ENCODE measurements at regions not wholly inside any gene's neighbourhood (a gene's known extent, or its start where the extent isn't known, plus 50 kb on each side); places are given as distances from the start of the nearest gene placed in this dataset.

DNA sequence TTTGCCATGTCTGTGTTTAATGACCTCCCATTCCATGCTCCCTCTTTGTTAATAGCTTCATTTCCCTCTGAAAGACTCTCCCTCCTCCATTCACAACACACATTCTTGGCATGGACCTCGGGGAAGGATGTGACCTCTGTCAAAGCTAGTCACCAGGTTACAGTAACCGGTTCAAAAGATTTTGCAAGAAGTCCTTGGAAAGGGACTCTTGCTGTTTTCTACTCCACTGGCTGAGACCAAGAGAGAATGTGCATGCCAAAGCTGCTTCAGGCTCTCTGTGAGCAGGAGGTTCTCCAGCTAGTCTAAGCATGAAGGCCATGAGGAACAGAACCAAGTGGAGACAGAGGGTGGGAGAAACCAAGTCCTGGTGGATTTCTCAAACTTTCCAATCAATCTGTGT lies 732.6 kb downstream of the CCSER2 start:
- TF ChIP-seq, protein P1, sequence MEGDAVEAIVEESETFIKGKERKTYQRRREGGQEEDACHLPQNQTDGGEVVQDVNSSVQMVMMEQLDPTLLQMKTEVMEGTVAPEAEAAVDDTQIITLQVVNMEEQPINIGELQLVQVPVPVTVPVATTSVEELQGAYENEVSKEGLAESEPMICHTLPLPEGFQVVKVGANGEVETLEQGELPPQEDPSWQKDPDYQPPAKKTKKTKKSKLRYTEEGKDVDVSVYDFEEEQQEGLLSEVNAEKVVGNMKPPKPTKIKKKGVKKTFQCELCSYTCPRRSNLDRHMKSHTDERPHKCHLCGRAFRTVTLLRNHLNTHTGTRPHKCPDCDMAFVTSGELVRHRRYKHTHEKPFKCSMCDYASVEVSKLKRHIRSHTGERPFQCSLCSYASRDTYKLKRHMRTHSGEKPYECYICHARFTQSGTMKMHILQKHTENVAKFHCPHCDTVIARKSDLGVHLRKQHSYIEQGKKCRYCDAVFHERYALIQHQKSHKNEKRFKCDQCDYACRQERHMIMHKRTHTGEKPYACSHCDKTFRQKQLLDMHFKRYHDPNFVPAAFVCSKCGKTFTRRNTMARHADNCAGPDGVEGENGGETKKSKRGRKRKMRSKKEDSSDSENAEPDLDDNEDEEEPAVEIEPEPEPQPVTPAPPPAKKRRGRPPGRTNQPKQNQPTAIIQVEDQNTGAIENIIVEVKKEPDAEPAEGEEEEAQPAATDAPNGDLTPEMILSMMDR (IDR thresholded peaks at IDR 0.05; ENCODE audit: low read depth, low read length) = no peak
- TF ChIP-seq, protein P2, sequence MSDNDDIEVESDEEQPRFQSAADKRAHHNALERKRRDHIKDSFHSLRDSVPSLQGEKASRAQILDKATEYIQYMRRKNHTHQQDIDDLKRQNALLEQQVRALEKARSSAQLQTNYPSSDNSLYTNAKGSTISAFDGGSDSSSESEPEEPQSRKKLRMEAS (IDR thresholded peaks at IDR 0.05; ENCODE audit: low read depth, low read length) = no peak
- no peak for TF ChIP-seq POLR2A (IDR thresholded peaks at IDR 0.05; ENCODE audit: extremely low read depth, insufficient read length)
